ENCODE measurements at regions not wholly inside any gene's neighbourhood (a gene's known extent, or its start where the extent isn't known, plus 50 kb on each side); places are given as distances from the start of the nearest gene placed in this dataset.

- no peak for DNase-seq
These were observed 170.3 kb downstream of the ZPLD1 start for GRCh38 chr3:102605153-102605552.

GRCh38 chr3:102608875-102609274 lies 174.1 kb downstream of the ZPLD1 start:
- no peak for DNase-seq

GRCh38 chr3:102614021-102614569 lies 179.3 kb downstream of the ZPLD1 start:
- DNase-seq: no peak

- no peak for DNase-seq
These were observed 179.8 kb downstream of the ZPLD1 start for GRCh38 chr3:102614585-102614984.

DNA sequence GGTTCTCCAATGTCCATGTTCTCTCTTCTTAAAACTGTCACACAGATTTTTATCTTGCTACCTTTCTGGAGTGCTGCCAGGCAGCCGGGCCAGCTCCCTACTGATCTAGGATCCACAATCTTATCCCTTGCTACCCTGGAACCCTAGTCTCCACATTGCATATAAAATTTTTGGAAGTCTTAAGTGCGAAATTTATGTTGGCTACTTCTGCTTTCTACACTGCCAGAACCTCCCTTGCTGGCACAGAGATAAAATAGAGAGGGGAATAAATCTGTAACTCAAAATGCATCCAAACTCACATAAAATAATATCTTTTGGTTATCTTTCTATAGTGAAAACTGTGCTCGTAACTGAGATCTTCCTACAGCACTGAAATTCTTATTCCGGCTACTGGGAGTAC lies 182.6 kb downstream of the ZPLD1 start:
- DNase-seq: no peak

DNA sequence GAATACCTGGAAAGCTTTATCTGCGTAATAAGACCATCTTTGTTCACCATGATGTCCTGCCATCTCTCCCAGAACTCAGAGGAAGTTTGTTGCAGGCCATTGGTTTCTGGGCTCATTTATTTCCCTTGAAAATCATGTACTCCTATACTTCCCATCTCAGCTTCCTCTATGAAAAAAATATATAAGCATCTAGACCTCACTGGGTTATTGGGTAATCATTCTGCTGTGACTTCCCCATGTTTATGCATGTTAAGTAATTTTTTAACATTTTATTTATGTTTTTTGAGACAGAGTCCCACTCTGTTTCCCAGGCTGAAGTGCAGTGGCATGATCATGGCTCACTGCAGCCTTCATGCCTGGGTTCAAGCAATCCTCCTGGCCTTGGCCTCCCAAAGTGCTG lies 184.5 kb downstream of the ZPLD1 start:
- no peak for DNase-seq

GRCh38 chr3:102629943-102630342 lies 195.1 kb downstream of the ZPLD1 start:
- no peak for DNase-seq

- no peak for DNase-seq
These were observed 195.7 kb downstream of the ZPLD1 start for GRCh38 chr3:102630531-102630930.

DNA sequence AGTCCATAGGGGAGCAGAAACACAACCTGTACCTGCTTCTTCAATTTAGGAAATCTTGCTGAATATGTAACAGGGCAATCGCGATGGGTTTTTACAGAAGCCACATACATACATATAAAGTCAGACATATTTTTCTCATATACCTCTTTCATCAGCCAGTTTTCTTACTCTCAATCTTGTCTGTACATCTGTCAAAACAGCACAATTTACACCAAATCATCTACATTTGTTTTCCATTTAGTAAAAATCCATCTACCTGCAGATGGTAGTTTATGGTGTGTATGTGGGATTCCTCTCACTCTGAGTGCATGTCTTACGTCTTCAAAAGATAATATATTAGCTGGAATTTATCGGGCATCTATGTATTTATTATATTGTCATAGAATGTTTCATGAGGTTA lies 208.7 kb downstream of the ZPLD1 start:
- no peak for DNase-seq

DNA sequence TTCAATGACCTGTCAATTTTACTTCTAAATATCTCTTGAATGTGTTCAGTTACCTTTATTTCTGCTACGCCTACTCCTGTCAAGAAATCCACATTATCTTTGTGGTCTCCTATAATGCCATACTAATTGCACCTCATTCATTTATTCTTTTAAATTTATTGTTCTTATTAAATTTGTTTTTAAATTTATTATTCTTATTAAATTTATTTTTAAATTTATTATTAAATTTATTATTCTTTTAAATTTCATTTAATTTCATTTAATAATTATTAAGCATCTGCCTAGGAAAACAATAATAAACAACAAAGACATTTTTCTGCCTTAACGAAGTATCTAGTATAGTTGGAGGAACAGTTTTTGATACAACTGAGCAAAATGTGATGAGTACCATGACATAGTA lies 211.7 kb downstream of the ZPLD1 start:
- DNase-seq: no peak

DNA sequence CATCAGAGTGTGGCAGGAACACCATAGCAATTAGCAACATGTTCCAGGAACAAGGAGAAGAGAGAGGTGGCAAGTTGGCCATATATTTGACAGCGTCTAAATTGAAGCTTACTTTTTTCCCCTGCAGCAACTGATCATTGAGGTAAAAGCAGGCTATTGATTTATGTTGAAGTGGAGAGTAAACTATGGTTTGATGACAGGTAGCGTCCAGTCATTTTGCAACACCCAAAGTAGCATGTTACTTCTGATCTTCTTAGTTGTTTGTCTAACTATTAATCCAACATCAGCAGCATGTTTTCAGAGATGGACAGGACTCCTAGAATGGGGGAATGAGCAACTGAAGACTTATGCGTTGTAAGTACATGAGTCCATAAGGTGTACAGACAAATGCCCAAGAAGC lies 225.8 kb downstream of the ZPLD1 start:
- DNase-seq: no peak

DNA sequence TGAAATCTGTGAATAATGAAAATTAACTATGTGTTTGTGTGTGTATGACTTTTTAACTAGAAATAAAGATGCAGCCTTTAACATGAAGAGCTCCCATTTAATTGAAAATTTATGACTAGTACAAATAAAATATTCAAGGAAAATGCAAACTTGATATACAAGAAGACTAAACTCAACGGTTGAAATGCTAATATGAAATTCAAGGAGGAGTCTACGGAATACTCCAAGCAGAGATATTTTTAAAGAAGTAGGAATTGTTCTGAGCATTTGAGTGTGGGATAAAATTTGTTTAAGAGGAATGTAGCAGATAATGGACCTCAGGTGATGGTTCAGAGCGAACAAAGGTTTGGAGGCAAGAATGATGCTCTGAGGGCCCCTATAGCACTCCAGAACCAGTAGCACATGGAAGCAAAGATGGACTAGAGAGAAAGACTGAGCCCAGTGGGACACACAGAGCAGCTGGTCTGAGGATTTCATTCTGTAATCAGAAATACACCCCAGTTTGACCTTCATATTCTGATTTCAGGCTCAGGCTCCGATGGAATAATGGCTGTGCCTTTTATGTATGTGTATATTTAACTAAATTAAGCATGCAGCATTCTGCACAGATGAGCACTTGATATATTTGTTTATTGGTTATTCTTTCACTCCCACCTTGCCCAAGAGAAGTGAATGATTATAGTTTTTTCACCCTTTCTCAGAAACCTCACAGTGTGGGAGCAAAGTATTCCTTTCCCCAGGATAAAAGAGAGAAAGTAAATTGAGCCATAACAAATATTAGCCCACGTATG lies 227.1 kb downstream of the ZPLD1 start:
- DNase-seq: no peak

GRCh38 chr3:102662498-102662772 lies 227.6 kb downstream of the ZPLD1 start:
- DNase-seq: no peak

DNA sequence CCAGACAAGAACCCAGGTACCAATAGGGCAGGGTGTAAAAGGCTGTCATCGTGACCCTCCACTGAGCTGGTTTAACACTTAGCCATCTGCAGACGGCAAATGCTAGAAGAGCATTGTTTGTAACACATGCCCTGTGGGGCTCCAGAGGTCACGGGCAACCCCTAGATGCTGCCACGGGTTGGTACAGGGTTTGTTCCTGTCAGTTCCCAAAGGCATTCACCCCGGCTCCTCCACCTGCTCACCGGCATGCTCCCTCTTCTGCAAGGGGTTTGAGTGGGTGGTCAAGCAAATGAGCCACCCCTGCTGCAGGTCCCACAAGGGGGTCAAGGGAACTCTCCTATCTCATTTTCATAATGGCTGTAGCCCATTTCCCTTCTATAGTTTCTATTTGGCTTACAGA lies 229.3 kb downstream of the ZPLD1 start:
- DNase-seq: no peak

DNA sequence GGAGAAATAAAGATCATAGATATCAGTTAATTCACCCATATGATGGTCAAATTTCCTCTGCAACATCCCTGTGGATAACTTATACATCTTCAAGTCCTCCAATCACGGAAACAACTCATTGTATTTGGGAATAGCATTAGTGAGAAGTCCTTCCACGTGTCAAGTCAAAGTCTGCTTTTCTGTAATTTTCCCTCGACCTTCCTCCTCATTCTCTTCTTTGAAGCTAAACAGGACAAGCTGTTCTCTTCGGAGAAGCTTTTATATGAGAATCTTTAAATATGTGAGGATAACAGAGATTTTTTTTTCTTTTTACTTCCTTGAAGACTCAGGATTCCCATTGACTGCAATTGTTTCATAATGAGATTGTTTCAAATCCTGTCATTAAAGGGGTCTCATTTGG lies 230.4 kb downstream of the ZPLD1 start:
- DNase-seq: no peak

DNA sequence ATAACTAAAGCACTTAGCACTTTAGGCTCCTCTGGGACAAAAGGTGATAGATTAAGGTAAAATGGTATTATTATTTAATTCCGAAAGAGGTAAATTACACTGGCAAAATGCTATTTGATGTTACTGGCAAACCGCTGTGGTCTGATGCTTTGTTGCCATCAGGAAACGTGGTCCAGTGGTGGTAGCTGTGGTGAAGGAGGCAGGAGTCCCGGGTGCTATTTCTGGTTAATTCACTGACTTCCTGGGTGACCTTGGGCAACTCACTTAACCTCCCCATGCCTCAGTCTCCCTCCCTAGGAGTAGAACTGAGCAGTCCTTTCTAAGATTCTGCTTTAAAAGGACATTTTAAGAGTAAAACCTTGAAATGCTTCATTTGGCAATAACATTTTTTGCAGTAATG lies 233.4 kb downstream of the ZPLD1 start:
- DNase-seq: no peak

- DNase-seq: no peak
These were observed 236.2 kb downstream of the ZPLD1 start for GRCh38 chr3:102670986-102671385.

DNA sequence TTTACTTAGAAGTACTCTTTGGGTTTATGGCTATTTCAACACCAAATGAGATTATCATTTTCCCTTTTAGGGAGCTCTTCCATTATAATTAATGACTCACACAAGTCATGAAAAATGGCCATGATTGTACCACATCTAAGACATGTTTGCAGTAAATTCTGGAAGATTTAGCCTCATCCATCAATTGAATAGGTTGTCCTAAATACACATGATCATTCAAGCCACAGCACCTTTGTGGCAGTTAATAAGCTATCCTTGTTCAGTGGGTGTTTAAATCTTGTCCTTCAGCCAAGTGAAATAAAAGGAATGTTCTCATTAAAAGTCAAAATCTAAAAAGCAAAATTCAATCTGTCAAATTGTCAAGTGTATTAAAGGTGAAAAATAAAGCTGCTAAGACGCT lies 237.5 kb downstream of the ZPLD1 start:
- DNase-seq: no peak

- no peak for DNase-seq
These were observed 238.7 kb downstream of the ZPLD1 start for GRCh38 chr3:102673271-102674115.

DNA sequence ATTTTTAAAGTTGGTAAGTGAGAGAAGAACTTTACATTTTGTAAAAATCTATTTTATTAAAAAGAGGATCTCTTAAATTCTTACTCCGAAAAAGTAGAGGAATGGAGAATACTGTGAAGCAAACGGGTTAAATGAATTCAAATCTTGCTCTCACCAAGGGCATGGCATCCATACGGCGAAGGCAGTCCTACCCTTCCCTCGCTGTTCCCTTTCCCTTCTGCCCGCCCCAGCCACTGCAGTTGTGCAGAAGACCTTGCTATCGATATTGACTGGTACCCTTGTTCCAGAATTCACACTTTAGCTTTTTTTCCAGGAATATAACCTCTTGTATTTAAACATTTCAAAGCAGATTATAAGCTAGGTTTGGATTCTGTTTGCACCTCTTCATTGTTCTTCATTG lies 239.5 kb downstream of the ZPLD1 start:
- no peak for DNase-seq

DNA sequence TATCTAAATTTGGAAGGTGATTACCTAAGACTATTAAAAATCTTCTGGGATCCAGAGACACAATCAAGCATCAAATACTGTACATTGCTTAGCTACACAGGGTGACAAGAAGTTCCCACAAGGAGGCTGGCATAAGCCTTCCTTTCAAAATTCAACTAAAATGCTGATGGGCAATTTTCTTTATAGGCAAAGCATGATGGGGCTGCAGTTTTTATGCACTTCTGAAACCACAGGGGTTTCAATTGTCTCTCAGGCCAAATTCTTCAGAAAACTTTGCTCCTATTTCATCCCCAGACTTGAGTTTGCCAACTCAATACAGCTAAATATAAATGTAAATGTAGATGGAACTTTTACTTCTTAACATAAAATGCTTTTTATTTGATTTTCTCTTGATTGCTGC lies 241.6 kb downstream of the ZPLD1 start:
- DNase-seq: no peak

GRCh38 chr3:102682741-102683140 lies 247.9 kb downstream of the ZPLD1 start:
- no peak for DNase-seq

DNA sequence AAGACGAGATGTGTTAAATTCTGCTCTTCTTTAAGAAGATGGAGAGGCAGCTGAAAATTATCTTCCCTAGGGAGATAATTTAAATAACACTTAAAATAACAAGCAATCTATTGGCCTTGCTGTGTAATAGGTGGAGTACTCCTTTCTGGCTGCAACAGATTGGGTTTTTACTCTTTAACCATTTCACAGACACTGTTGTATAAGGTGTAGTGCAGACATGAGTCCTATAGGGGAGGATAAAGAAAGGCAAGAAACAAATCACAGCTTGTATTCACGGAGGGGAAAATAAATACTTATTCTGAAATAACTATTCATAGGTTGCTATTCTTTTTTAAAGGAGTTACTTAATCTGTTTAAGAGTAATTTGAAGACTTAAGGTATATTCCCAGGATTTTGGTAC lies 252.0 kb downstream of the ZPLD1 start:
- no peak for DNase-seq

- DNase-seq: no peak
These were observed 253.2 kb downstream of the ZPLD1 start for GRCh38 chr3:102687851-102688555.

Measured in amniotic stem cell (primary cell).